ENCODE measurements at regions not wholly inside any gene's neighbourhood (a gene's known extent, or its start where the extent isn't known, plus 50 kb on each side); places are given as distances from the start of the nearest gene placed in this dataset.

- H3K9me3 Mint-ChIP-seq = no peaks in the 10 kb centered on the region
- no peak overlapping the region for H3K27ac Mint-ChIP-seq
- peaks cover 7% of the 10 kb centered on the region for H3K27me3 Mint-ChIP-seq (ENCODE audit: low read depth)
- DNase-seq (no peak), ATAC-seq (replicated peaks in 1 of 2) (no peak)
- H3K4me1 Mint-ChIP-seq (ENCODE audit: low read depth) = no peaks in the 10 kb centered on the region
- no peaks in the 10 kb centered on the region for H3K36me3 Mint-ChIP-seq (ENCODE audit: insufficient read depth in 2 of 2)
- no peak overlapping the region for H3K4me3 Mint-ChIP-seq
Measured at GRCh38 chr22:49062155-49062801, 765.4 kb downstream of the BRD1 start.

- Mint-ChIP-seq H3K27ac (no peak overlapping the region), H3K4me1 (ENCODE audit: low read depth) (peaks cover 6% of the 10 kb centered on the region), H3K9me3 (no peaks in the 10 kb centered on the region), H3K36me3 (ENCODE audit: insufficient read depth in 2 of 2) (no peaks in the 10 kb centered on the region), H3K27me3 (ENCODE audit: low read depth) (peaks cover 13% of the 10 kb centered on the region), H3K4me3 (no peak overlapping the region)
- ATAC-seq (replicated peaks in 1 of 2) (no peak), DNase-seq (no peak)
Measured at GRCh38 chr22:49057910-49058309, 769.8 kb downstream of the BRD1 start.

- H3K27me3 Mint-ChIP-seq (ENCODE audit: low read depth) = peaks cover 7% of the 10 kb centered on the region
- no peaks in the 10 kb centered on the region for H3K9me3 Mint-ChIP-seq
- peaks cover 16% of the 10 kb centered on the region for H3K4me1 Mint-ChIP-seq (ENCODE audit: low read depth)
- DNase-seq = no peak
- H3K4me3 Mint-ChIP-seq = no peak overlapping the region
- no peaks in the 10 kb centered on the region for H3K36me3 Mint-ChIP-seq (ENCODE audit: insufficient read depth in 2 of 2)
- no peak for ATAC-seq (replicated peaks in 1 of 2)
- no peak overlapping the region for H3K27ac Mint-ChIP-seq
Measured at GRCh38 chr22:49056301-49056700, 771.4 kb downstream of the BRD1 start.

- Mint-ChIP-seq H3K27ac (no peak overlapping the region), H3K4me3 (no peak overlapping the region), H3K36me3 (ENCODE audit: insufficient read depth in 2 of 2) (no peaks in the 10 kb centered on the region), H3K9me3 (no peaks in the 10 kb centered on the region), H3K4me1 (ENCODE audit: low read depth) (peaks cover 21% of the 10 kb centered on the region), H3K27me3 (ENCODE audit: low read depth) (peaks cover 7% of the 10 kb centered on the region)
- ATAC-seq (replicated peaks in 1 of 2) (no peak), DNase-seq (no peak)
Measured at GRCh38 chr22:49055406-49055805, 772.3 kb downstream of the BRD1 start.

- no peaks in the 10 kb centered on the region for H3K36me3 Mint-ChIP-seq (ENCODE audit: insufficient read depth in 2 of 2)
- H3K9me3 Mint-ChIP-seq = no peaks in the 10 kb centered on the region
- H3K4me3 Mint-ChIP-seq = no peak overlapping the region
- peak overlapping the region; percentile 80 for H3K27ac Mint-ChIP-seq
- ATAC-seq (replicated peaks in 1 of 2) = peak in 1 of 2 donors; percentile 32
- DNase-seq = peak in 1 of 2 donors; percentile 9
- H3K4me1 Mint-ChIP-seq (ENCODE audit: low read depth) = peaks cover 21% of the 10 kb centered on the region
- peaks cover 7% of the 10 kb centered on the region for H3K27me3 Mint-ChIP-seq (ENCODE audit: low read depth)
Measured at GRCh38 chr22:49053578-49053977, 774.1 kb downstream of the BRD1 start.

GRCh38 chr22:49052560-49052959 is 775.1 kb downstream of the BRD1 start:
- DNase-seq (no peak), ATAC-seq (replicated peaks in 1 of 2) (no peak)
- H3K36me3 Mint-ChIP-seq (ENCODE audit: insufficient read depth in 2 of 2) = no peaks in the 10 kb centered on the region
- peak overlapping the region; percentile 79 to 91 for H3K4me3 Mint-ChIP-seq
- H3K4me1 Mint-ChIP-seq (ENCODE audit: low read depth) = peaks cover 21% of the 10 kb centered on the region
- no peak overlapping the region for H3K27ac Mint-ChIP-seq
- H3K9me3 Mint-ChIP-seq = no peaks in the 10 kb centered on the region
- H3K27me3 Mint-ChIP-seq (ENCODE audit: low read depth) = peaks cover 7% of the 10 kb centered on the region

- DNase-seq = peak; percentile 37 to 68
- H3K4me3 Mint-ChIP-seq = peak overlapping the region; percentile 79 to 91
- no peaks in the 10 kb centered on the region for H3K9me3 Mint-ChIP-seq
- H3K27ac Mint-ChIP-seq = no peak overlapping the region
- H3K27me3 Mint-ChIP-seq (ENCODE audit: low read depth) = peaks cover 6% of the 10 kb centered on the region
- H3K36me3 Mint-ChIP-seq (ENCODE audit: insufficient read depth in 2 of 2) = no peaks in the 10 kb centered on the region
- peaks cover 21% of the 10 kb centered on the region for H3K4me1 Mint-ChIP-seq (ENCODE audit: low read depth)
- ATAC-seq (replicated peaks in 1 of 2) = peak; percentile 73 to 95
Measured at GRCh38 chr22:49052023-49052538, 775.6 kb downstream of the BRD1 start.

GRCh38 chr22:49051491-49052022 is 776.1 kb downstream of the BRD1 start:
- H3K4me1 Mint-ChIP-seq (ENCODE audit: low read depth) = peaks cover 21% of the 10 kb centered on the region

GRCh38 chr22:49049691-49050090 is 778.0 kb downstream of the BRD1 start:
- Mint-ChIP-seq H3K27me3 (ENCODE audit: low read depth) (no peaks in the 10 kb centered on the region), H3K4me3 (no peak overlapping the region), H3K27ac (no peak overlapping the region), H3K4me1 (ENCODE audit: low read depth) (peaks cover 21% of the 10 kb centered on the region), H3K9me3 (no peaks in the 10 kb centered on the region), H3K36me3 (ENCODE audit: insufficient read depth in 2 of 2) (no peaks in the 10 kb centered on the region)
- no peak for DNase-seq
- no peak for ATAC-seq (replicated peaks in 1 of 2)

More at GRCh38 chr22:49051491-49052022, 776.1 kb downstream of the BRD1 start:
- peaks cover under 1% of the 10 kb centered on the region for H3K27me3 Mint-ChIP-seq (ENCODE audit: low read depth)
- no peaks in the 10 kb centered on the region for H3K9me3 Mint-ChIP-seq
- no peak for DNase-seq
- H3K36me3 Mint-ChIP-seq (ENCODE audit: insufficient read depth in 2 of 2) = no peaks in the 10 kb centered on the region
- H3K4me3 Mint-ChIP-seq = peak overlapping the region in 1 of 2 donors; percentile 91
- H3K27ac Mint-ChIP-seq = no peak overlapping the region
- ATAC-seq (replicated peaks in 1 of 2) = no peak

GRCh38 chr22:49048591-49048990 is 779.1 kb downstream of the BRD1 start:
- DNase-seq (no peak), ATAC-seq (replicated peaks in 1 of 2) (no peak)
- peaks cover 21% of the 10 kb centered on the region for H3K4me1 Mint-ChIP-seq (ENCODE audit: low read depth)
- no peaks in the 10 kb centered on the region for H3K9me3 Mint-ChIP-seq
- H3K27me3 Mint-ChIP-seq (ENCODE audit: low read depth) = no peaks in the 10 kb centered on the region
- no peak overlapping the region for H3K27ac Mint-ChIP-seq
- no peak overlapping the region for H3K4me3 Mint-ChIP-seq
- no peaks in the 10 kb centered on the region for H3K36me3 Mint-ChIP-seq (ENCODE audit: insufficient read depth in 2 of 2)

GRCh38 chr22:49047447-49047846 is 780.2 kb downstream of the BRD1 start:
- Mint-ChIP-seq H3K36me3 (ENCODE audit: insufficient read depth in 2 of 2) (no peaks in the 10 kb centered on the region), H3K4me1 (ENCODE audit: low read depth) (peaks cover 10% of the 10 kb centered on the region), H3K27ac (no peak overlapping the region), H3K4me3 (no peak overlapping the region), H3K9me3 (no peaks in the 10 kb centered on the region), H3K27me3 (ENCODE audit: low read depth) (no peaks in the 10 kb centered on the region)
- no peak for DNase-seq
- ATAC-seq (replicated peaks in 1 of 2) = no peak

- Mint-ChIP-seq H3K36me3 (ENCODE audit: insufficient read depth in 2 of 2) (no peaks in the 10 kb centered on the region), H3K9me3 (no peaks in the 10 kb centered on the region), H3K27me3 (ENCODE audit: low read depth) (no peaks in the 10 kb centered on the region), H3K4me1 (ENCODE audit: low read depth) (peaks cover 5% of the 10 kb centered on the region), H3K27ac (no peak overlapping the region), H3K4me3 (no peak overlapping the region)
- ATAC-seq (replicated peaks in 1 of 2) (peak; percentile 64 to 68), DNase-seq (peak; percentile 50)
Measured at GRCh38 chr22:49046546-49047361, 780.9 kb downstream of the BRD1 start.

GRCh38 chr22:49046000-49046545 is 781.6 kb downstream of the BRD1 start:
- H3K27ac Mint-ChIP-seq = no peak overlapping the region
- H3K36me3 Mint-ChIP-seq (ENCODE audit: insufficient read depth in 2 of 2) = no peaks in the 10 kb centered on the region
- ATAC-seq (replicated peaks in 1 of 2) (no peak), DNase-seq (no peak)
- H3K4me1 Mint-ChIP-seq (ENCODE audit: low read depth) = peaks cover 4% of the 10 kb centered on the region
- no peaks in the 10 kb centered on the region for H3K9me3 Mint-ChIP-seq
- no peaks in the 10 kb centered on the region for H3K27me3 Mint-ChIP-seq (ENCODE audit: low read depth)
- H3K4me3 Mint-ChIP-seq = no peak overlapping the region
